T47D (cell line): ENCODE measurements at regions not wholly inside any gene's neighbourhood (a gene's known extent, or its start where the extent isn't known, plus 50 kb on each side); places are given as distances from the start of the nearest gene placed in this dataset.

Experiments used
- DNase-seq, 2 experiments: peaks; one replicate each; pipeline versions ENCODE4 v3.0.0 to v3.0.0-alpha.2; 2011 to 2012; ENCODE audit warnings: low read depth in 1 of 2, low spot score in 1 of 2
- JUND ChIP-seq: IDR thresholded peaks from 2 replicates; pipeline ENCODE4 v1.6.1; 2012; ENCODE audit warnings: low read depth
- in situ Hi-C: cut with HindIII; loops from 2 replicates; pipeline ENCODE4 v1.10.0; 2016; ENCODE audit warnings: low sequenced_read_pairs, low pct_unique_long_range_greater_than_20kb

DNA sequence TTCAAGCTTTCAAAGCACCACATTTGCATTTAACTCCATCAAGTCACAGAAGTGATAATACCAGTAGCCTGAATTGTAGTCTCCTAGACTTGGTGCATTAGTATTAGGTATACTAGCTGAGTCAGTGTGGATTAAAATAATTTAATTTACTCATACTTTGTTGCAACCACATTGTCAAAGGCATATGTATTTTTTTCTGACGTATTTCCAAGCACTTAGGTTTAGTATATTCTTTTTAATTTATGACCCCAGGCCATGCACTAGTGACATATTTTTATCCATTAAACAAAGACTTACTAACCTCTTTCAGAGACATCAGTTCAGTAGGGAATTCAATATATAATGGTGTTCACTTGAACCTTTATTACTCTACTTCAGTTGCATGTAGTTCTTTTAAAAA, 1894.5 kb downstream of the NCAM2 start:
- TF ChIP-seq JUND: no peak
- in situ Hi-C loops: no loop called here
- DNase-seq: no peak

DNA sequence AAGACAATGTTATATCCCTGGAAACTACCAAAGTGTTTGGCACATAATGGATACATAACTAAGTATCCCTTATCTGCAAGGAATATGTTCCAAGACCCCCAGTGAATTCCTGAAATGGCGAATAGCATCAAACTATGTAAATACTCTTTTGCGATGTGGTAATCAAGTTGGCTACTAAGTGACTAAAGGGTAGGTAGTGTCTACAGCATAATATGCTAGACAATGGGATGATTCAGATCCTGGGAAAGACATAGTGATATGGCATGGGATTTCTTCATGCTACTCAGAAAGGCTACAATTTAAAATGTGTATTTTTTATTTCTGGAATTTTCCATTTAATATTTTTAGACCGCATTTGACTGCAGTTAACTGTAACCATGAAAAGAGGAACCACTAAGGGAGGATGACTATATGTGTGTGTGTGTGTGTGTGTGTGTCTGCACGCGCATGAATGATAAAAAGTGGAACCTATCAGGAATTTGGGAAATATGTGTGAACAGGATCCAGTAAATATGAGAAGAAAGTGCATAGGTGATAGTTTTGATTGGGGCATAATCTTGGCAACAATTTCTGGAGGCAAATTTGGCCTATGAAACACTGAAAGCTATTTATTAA, 1899.9 kb downstream of the NCAM2 start:
- no peak for DNase-seq
- no peak for TF ChIP-seq JUND
- in situ Hi-C loops: no loop called here

DNA sequence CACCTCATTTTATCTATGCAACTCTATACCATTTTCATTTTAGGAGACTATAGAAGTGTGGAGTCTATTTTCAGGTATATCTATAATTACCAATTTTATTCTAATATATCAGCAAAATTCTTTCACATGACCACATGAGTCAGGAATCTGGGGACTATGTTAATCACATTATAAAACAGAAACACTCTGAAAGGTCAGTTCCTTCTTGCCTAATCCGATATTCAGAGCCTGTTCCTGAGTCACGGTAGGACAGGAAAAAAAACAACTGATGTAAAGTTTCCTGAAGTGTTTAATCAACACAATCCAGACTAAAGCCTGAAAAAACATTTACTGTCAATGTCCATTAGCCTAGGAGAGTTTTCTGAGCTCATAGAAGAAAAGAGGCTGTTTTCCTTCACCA, 1902.3 kb downstream of the NCAM2 start:
- in situ Hi-C loops: no loop called here
- no peak for DNase-seq
- TF ChIP-seq JUND: no peak

DNA sequence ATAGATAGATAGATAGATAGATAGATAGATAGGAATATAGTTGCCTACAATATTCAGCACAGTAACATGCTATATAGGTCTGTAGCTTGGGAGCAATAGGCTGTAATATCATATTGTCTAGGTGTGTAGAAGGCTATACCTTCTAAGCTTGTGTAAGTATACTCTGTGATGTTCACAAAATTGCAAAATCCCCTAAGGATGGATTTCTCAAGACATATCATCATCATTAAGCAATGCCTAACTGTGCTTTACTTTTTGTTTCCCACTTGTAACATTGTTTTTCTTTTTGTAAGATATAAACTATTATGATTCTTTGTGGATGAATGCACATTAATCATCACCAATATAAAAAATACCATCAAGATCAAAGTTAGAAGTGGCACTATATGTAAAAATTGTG, 1905.6 kb downstream of the NCAM2 start:
- DNase-seq: no peak
- in situ Hi-C loops: no loop called here
- TF ChIP-seq JUND: no peak

DNA sequence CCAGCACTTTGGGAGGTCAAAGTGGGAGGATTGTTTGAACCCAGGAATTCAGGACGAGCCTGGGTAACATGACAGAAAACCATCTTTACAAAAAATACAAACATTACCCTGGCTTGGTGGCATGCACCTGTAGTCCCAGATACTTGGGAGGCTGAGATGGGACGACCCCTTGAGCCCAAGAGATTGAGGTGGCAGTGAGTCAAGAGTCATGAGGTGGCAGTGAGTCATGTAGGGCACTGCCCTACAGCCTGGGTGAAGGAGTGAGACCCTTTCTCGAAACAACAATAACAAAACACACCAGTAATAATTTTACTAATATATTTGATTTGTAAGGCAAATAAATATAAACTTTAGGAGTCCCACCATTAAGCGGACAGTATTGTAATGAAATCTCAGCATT, 1906.2 kb downstream of the NCAM2 start:
- in situ Hi-C loops: no loop called here
- no peak for DNase-seq
- TF ChIP-seq JUND: no peak

DNA sequence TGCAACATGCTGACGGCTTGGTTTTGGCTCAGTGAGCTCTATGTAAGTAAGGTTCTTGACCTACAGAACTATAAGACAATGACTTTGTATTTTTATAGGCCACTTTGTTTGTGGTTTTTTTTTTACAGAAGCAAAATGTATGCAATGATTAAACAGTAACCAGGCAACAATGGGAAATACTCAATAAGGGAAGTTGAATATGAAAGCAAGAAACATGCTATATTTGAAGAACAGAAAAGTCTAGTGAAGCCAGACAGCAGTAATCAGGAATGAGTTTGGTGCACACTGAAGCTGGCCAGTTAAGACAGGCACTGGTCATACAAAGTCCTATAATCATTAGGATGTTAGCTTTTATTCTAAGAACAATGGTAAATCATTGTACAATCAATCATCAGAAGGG, 1926.8 kb downstream of the NCAM2 start:
- in situ Hi-C loops: no loop called here
- TF ChIP-seq JUND: no peak
- no peak for DNase-seq

DNA sequence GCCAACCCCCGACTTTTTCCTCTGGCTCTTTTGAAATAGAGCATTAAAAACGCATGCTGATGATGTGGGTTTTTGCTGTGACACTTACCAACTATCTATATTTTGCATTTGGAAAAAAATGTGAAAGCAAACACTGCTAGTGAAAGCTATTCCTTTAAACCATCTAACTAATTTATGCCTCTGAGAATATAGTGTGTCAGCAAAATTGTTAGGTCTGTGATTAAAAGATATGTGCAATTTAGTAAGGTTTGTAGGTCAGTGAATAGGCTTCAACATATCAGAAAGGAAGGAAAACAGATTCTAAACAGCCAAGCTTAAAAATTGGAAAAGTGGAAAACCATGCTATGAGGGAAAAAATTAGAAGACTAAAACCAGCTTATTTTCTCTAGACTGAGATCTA, 1929.3 kb downstream of the NCAM2 start:
- in situ Hi-C loops: no loop called here
- no peak for DNase-seq
- TF ChIP-seq JUND: no peak

DNA sequence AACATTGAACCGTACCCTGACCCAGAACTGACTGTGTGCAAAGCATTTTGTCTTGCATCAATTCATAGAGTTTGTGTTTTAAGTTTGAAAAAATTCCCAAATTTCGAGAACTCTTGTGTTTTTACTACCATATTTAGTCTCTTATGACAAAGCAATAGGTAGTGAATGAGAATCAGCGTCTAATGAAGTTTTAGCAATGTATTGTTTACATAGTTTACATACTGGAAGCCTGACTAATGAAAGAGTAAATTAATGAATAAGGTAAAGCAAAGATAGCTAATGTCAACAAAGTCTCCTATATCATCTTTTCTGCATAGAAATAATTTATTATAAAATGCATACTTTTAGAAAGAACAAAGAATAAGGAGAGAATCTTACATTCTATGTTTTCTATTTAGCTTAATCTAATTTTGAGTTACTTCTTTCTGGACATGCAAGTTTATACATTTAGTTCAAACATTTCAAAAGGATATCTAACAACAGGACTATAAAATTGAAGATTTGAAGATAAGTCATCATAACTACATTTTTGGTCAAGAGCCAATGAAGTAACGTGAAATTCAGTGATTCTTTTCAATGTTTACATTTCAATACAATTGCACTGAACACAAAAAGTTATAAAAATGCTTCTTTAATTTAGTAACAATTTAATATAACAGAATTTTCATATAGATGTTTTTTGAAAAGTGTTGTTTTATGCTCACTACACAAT, 1943.7 kb downstream of the NCAM2 start:
- in situ Hi-C loops: no loop called here
- no peak for DNase-seq
- no peak for TF ChIP-seq JUND

DNA sequence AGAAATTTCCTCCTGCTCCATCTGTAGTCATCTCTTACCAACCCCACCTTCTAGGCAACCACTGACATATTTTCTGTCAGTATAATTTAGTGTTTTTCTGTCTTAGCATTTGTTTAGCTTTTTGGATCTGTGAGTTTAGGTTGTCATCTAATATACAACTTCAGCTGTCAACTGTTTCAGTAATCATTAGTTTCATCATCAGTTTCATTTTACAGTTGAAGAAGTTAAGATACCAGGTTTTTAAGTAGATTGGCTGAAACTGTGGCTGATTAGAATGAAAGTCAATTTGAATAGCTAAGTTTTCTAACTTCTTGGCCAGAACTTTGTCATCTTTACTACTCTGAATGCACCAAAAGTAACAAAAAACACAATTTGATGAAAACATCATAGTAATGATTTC, 1957.3 kb downstream of the NCAM2 start:
- in situ Hi-C loops: no loop called here
- no peak for TF ChIP-seq JUND
- DNase-seq: no peak

DNA sequence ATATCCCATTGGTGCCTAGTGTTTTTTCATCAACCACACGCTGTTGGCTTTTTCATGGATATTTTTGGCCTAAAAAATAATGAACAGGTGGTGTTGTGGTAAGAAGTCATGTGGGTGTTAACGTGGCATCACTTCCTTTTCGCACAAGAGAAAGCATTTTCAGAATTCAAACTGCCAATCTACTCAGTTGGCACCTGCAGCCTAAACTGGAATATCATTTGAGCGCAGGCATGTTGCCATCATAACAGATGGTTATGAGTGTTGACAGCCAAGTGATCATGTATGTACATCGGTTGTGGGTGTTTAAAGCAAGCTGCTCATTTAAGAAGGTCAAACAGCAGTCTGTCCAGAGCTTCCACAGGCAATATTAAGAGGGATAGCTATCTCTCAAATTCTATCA, 1963.0 kb downstream of the NCAM2 start:
- DNase-seq: no peak
- no peak for TF ChIP-seq JUND
- in situ Hi-C loops: no loop called here

DNA sequence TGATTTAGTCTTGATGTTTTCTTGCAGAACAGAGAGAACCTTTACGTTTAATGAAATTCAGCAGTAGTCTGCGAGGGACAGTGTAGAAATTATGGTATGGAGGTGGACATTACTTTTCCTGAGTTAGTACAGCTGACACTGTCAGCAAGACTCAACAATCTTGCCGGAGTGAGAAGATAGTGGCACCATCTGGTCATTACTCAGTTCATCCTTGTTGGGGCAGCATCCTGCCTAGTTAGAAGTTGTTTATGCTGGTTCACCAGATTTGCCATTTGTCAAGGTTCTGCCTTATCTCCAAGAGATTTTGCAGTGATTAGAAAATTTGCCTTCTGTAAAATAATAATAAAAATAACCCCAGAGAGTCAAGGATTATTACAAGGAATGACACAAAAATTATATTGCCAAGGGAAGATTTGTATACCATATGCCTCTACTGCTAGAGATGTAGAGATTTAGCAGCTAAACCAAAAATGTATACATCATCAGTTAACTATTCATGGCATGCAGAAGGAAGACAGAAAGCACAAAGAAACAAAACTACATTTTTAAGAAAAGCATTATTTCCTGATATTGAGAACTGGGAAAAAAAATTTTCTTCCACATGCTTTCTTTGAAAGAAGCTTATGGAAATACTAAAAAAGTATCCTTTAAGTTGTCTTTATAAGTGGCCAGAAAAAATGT, 1967.4 kb downstream of the NCAM2 start:
- no peak for TF ChIP-seq JUND
- DNase-seq: peak in 1 of 2 experiments; percentile 19
- in situ Hi-C loops: no loop called here

DNA sequence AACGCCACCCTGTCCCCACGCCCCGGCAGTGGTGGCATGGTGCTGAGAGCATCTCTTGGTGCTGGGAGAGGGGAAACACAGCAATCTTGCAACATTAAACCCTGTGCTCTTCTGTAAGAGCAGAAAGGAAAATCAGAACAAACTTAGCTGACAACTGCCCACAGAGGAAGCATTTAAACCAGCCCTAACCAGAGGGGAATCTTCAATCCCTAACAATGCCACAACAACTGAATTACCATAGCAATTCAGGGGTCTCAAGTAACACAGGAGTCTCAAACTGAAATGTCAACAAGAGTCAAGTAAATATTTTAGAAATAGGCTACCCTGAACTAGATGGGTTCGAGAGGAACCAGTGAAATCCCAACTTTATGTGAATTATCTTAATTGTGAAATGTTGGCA, 1983.6 kb downstream of the NCAM2 start:
- TF ChIP-seq JUND: no peak
- in situ Hi-C loops: no loop called here
- DNase-seq: no peak

DNA sequence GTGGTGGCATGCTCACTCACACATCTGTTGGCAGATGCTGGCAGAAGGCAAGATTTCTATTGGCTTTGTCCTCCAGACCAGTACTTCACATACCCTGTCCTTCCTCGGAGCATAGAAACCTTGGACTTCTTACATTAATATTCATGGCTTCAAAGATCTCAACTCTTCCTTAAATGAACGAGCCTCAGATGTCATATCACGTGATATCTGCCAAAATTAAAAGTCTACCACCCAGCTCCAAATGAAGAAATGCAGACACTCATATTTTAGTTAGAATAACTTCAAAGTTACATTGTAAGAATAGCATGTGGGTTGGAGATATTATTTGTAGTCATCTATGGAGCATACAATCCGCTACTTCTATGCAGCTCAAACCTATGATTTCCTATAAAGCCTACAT, 1994.9 kb downstream of the NCAM2 start:
- in situ Hi-C loops: no loop called here
- DNase-seq: no peak
- no peak for TF ChIP-seq JUND
